MM.1S (cell line): ENCODE measurements at regions not wholly inside any gene's neighbourhood (a gene's known extent, or its start where the extent isn't known, plus 50 kb on each side); places are given as distances from the start of the nearest gene placed in this dataset.

ENCODE experiments used
- CTCF ChIP-seq: fragments of 300-600 bp; sonication (generic); IDR thresholded peaks from 2 replicates; pipeline ENCODE4 v1.5.1; 2016; ENCODE audit warnings: antibody characterized with exemption, low read length, mixed read lengths
- EZH2 ChIP-seq: fragments of 300-600 bp; sonication (generic); optimal IDR thresholded peaks from 2 replicates; pipeline ENCODE3; 2017; ENCODE audit warnings: low read depth, mild to moderate bottlenecking, antibody characterized with exemption, low read length, mixed read lengths
- EZH2phosphoT487 ChIP-seq: fragments of 300-600 bp; sonication (generic); IDR thresholded peaks from 2 replicates; pipeline ENCODE4 v1.6.1; 2018; ENCODE audit warnings: antibody characterized with exemption, low read length

- TF ChIP-seq CTCF (no peak), EZH2phosphoT487 (no peak), EZH2 (no peak)
Observed at GRCh38 chr6:44012078-44012493, 115.2 kb downstream of the MRPL14 start.
